Common myeloid progenitor, CD34-positive (primary cell): ENCODE measurements at regions not wholly inside any gene's neighbourhood (a gene's known extent, or its start where the extent isn't known, plus 50 kb on each side); places are given as distances from the start of the nearest gene placed in this dataset.

ENCODE experiments used
- CTCF ChIA-PET: fragments of 350-600 bp; sonication (Branson Sonifier 250); formaldehyde crosslinking; loops from one replicate; lab custom pipeline; 2021; ENCODE audit warnings: antibody characterized with exemption; lab: Charles Lee
- POLR2A ChIA-PET: fragments of 350-600 bp; sonication (Branson Sonifier 250); formaldehyde crosslinking; loops from one replicate; lab custom pipeline; 2021; ENCODE audit warnings: antibody characterized with exemption; lab: Charles Lee
- DNase-seq, 3 donors: peaks; one replicate each; pipeline versions ENCODE4 v3.0.0 to v3.0.0-alpha.2; 2013
- H3K27ac ChIP-seq, 2 experiments: 1 replicate in 1 of 2; 2 replicates in 1 of 2; pipeline ENCODE4 v1.7.0; 2013; ENCODE audit warnings: inconsistent platforms in 2 of 2, low read length in 2 of 2, mild to moderate bottlenecking in 2 of 2, low read depth in 1 of 2, moderate library complexity in 1 of 2; ENCODE audit not compliant: severe bottlenecking in 2 of 2, insufficient read depth in 1 of 2, poor library complexity in 1 of 2
- H3K27me3 ChIP-seq, 5 experiments: replicated peaks in 2 of 5; 1 replicate in 3 of 5; 2 replicates in 2 of 5; pipeline versions ENCODE4 v1.6.1 to v1.7.0; 2013; ENCODE audit warnings: low read length in 4 of 5, mild to moderate bottlenecking in 2 of 5, moderate library complexity in 2 of 5, inconsistent platforms in 1 of 5; ENCODE audit not compliant: insufficient read depth in 5 of 5, control insufficient read depth in 4 of 5
- H3K36me3 ChIP-seq, 4 experiments: 1 replicate in 2 of 4; 2 replicates in 2 of 4; pipeline versions ENCODE4 v1.6.1 to v1.7.0; 2013; ENCODE audit warnings: low read length in 3 of 4, control low read depth in 1 of 4, mild to moderate bottlenecking in 1 of 4; ENCODE audit not compliant: control insufficient read depth in 4 of 4, insufficient read depth in 4 of 4
- H3K4me1 ChIP-seq, 4 experiments: 1 replicate in 3 of 4; 2 replicates in 1 of 4; pipeline versions ENCODE4 v1.6.1 to v1.7.1; 2013; ENCODE audit warnings: low read length in 3 of 4, mild to moderate bottlenecking in 3 of 4, control low read depth in 1 of 4, inconsistent platforms in 1 of 4, moderate library complexity in 1 of 4; ENCODE audit not compliant: control insufficient read depth in 4 of 4, insufficient read depth in 4 of 4; ENCODE audit errors: control extremely low read depth in 1 of 4
- H3K4me3 ChIP-seq, 7 experiments: 1 replicate in 4 of 7; 2 replicates in 3 of 7; pipeline versions ENCODE4 v1.5.1 to v1.7.0; 2013; ENCODE audit warnings: mild to moderate bottlenecking in 7 of 7, low read length in 6 of 7, moderate library complexity in 6 of 7, inconsistent platforms in 2 of 7, low read depth in 2 of 7, control low read depth in 1 of 7; ENCODE audit not compliant: insufficient read depth in 4 of 7, control insufficient read depth in 1 of 7; ENCODE audit errors: extremely low read depth in 1 of 7
- H3K9me3 ChIP-seq, 5 experiments: 1 replicate in 4 of 5; 2 replicates in 1 of 5; pipeline versions ENCODE4 v1.6.1 to v1.7.1; 2013; ENCODE audit warnings: low read length in 4 of 5, mild to moderate bottlenecking in 2 of 5, inconsistent platforms in 1 of 5, low read depth in 1 of 5, moderate library complexity in 1 of 5; ENCODE audit not compliant: control insufficient read depth in 4 of 5, insufficient read depth in 2 of 5; ENCODE audit errors: control extremely low read depth in 1 of 5
- WGBS: methylation state at CpG from one replicate; pipeline ENCODE4 v1.1.5; 2013; ENCODE audit not compliant: insufficient coverage; 5-methylcytosine and 5-hydroxymethylcytosine counted together

DNA sequence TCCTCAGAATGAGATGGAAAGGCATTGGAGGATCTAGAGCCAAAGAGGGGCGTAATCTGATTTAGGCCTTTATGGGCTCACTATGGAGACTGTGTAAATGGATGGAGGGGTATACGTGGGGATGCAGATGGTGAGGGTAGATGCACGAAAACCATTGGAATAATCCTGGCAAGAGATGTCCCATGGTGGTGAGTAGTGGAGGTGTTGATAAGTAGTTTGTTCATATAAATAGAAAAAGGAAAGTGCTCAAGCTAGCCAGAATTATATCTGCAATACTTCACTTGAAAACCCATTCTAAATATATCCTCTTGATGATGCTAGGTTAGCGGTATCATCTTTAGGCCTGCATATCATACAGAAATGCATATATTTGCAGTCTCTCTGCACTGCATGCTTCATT lies 459.7 kb downstream of the CDH2 start:
- no peak overlapping the region for H3K4me3 ChIP-seq
- DNase-seq = no peak
- ChIA-PET POLR2A (no interaction called here), CTCF (no interaction called here)
- WGBS = 96% methylated on average over 3 of the region's 4 CpGs
- no peak overlapping the region for H3K27ac ChIP-seq
- no peaks in the 10 kb centered on the region for H3K36me3 ChIP-seq
- no peaks in the 10 kb centered on the region for H3K27me3 ChIP-seq
- no peaks in the 10 kb centered on the region for H3K4me1 ChIP-seq
- no peaks in the 10 kb centered on the region for H3K9me3 ChIP-seq

GRCh38 chr18:27715751-27716150 lies 461.2 kb downstream of the CDH2 start:
- Histone ChIP-seq H3K4me1 (no peaks in the 10 kb centered on the region), H3K27me3 (no peaks in the 10 kb centered on the region), H3K9me3 (no peaks in the 10 kb centered on the region), H3K36me3 (no peaks in the 10 kb centered on the region), H3K27ac (no peak overlapping the region), H3K4me3 (no peak overlapping the region)
- ChIA-PET POLR2A (no interaction called here), CTCF (no interaction called here)
- no peak for DNase-seq
- no CpG with 5 or more reads among the region's 3 CpGs for WGBS

GRCh38 chr18:27713738-27714095 lies 463.2 kb downstream of the CDH2 start:
- CTCF ChIA-PET = interaction anchor here (1.1 kb wide), 1 partner anchor 113 kb away, joined by 3 read pairs; no protein-coding TSS in a partner anchor
- Histone ChIP-seq H3K36me3 (no peaks in the 10 kb centered on the region), H3K4me3 (no peak overlapping the region), H3K9me3 (peaks cover 0 to 1% (median 0%) of the 10 kb centered on the region in 5 experiments), H3K27ac (no peak overlapping the region), H3K4me1 (no peaks in the 10 kb centered on the region), H3K27me3 (no peaks in the 10 kb centered on the region)
- no peak for DNase-seq
- POLR2A ChIA-PET = no interaction called here
- 44% methylated on average over 1 of the region's 3 CpGs for WGBS

- H3K27me3 ChIP-seq = no peaks in the 10 kb centered on the region
- H3K27ac ChIP-seq = no peak overlapping the region
- H3K36me3 ChIP-seq = no peaks in the 10 kb centered on the region
- H3K4me3 ChIP-seq = no peak overlapping the region
- POLR2A ChIA-PET = no interaction called here
- CTCF ChIA-PET = interaction anchor here (1.1 kb wide), 1 partner anchor 112 kb away, joined by 3 read pairs; no protein-coding TSS in a partner anchor
- WGBS = 29% methylated on average over 1 of the region's 2 CpGs
- DNase-seq = no peak
- no peaks in the 10 kb centered on the region for H3K4me1 ChIP-seq
- peaks cover 0 to 1% (median 0%) of the 10 kb centered on the region in 5 experiments for H3K9me3 ChIP-seq
Measured at GRCh38 chr18:27713037-27713737, 463.7 kb downstream of the CDH2 start.

DNA sequence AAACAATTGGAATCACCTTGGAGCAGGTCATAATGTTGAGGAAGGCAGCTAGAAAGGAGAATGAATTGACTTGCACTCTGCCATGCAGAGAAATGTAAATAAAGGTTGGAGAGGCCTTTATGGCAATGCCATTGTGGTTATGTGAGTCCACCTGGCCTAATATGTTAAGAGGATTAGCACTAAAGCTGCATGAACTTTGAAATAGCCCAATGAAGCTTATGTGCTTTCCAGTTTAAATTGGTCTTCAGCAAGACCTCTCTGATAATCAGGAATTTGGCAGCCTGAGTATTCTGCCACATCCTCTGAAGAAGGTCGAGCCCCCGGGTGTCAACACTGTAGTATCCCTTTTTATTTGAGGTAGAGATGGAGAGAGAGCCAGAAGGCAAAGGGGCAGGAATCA lies 464.9 kb downstream of the CDH2 start:
- Histone ChIP-seq H3K27ac (no peak overlapping the region), H3K4me1 (no peaks in the 10 kb centered on the region), H3K4me3 (no peak overlapping the region), H3K27me3 (no peaks in the 10 kb centered on the region), H3K36me3 (no peaks in the 10 kb centered on the region), H3K9me3 (peaks cover 0 to 1% (median 0%) of the 10 kb centered on the region in 5 experiments)
- no CpG with 5 or more reads among the region's 2 CpGs for WGBS
- CTCF ChIA-PET = no interaction called here
- POLR2A ChIA-PET = interaction anchor here (0.5 kb wide), 1 partner anchor 100 kb away, joined by 3 read pairs; no protein-coding TSS in a partner anchor
- no peak for DNase-seq

DNA sequence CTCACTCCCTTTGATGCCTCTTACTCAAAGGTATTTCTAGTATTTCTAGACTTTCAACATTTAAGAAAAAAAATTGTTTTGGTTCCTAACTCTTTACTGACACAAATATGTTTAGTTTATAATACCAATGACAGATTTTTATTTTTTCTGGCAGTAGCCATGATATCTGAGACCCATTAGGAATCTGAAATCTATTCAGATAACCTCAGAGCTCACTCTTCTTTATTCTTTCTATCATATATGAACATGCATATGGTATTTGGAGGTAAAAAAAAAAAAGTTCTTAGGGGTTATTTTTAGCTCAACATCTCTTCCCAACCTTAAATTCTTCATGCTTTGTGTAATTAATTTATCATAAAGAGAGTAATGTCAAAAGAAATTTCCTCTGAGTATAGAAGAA lies 465.5 kb downstream of the CDH2 start:
- Histone ChIP-seq H3K27me3 (no peaks in the 10 kb centered on the region), H3K9me3 (peaks cover 0 to 1% (median 0%) of the 10 kb centered on the region in 5 experiments), H3K4me3 (no peak overlapping the region), H3K4me1 (no peaks in the 10 kb centered on the region), H3K27ac (no peak overlapping the region), H3K36me3 (no peaks in the 10 kb centered on the region)
- POLR2A ChIA-PET = interaction anchor here (0.5 kb wide), 1 partner anchor 101 kb away, joined by 3 read pairs; no protein-coding TSS in a partner anchor
- DNase-seq = no peak
- CTCF ChIA-PET = no interaction called here

DNA sequence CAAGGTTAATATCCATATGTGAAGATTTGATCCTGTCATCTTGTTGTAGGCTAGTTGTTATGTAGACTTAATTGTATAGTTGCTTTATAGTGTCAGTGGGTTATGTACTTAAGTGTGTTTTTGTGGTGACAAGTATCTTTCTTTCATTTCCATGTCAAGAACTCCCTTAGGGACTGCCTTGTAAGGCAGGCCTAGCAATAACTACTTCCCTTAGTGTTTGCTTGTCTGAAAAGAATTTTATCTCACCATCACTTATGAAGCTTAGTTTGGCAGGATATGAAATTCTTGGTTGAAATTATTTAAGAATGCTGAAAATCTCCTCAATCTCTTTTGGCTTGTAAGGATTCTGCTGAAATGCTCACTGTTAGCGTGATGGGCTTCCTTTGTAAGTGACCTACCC lies 467.6 kb downstream of the CDH2 start:
- Histone ChIP-seq H3K9me3 (peaks cover 0 to 1% (median 0%) of the 10 kb centered on the region in 5 experiments), H3K4me3 (no peak overlapping the region), H3K4me1 (no peaks in the 10 kb centered on the region), H3K27me3 (no peaks in the 10 kb centered on the region), H3K27ac (no peak overlapping the region), H3K36me3 (no peaks in the 10 kb centered on the region)
- DNase-seq = no peak
- CTCF ChIA-PET = no interaction called here
- POLR2A ChIA-PET = no interaction called here
- no CpG with 5 or more reads among the region's 1 CpG for WGBS
